ENCODE measurements at regions not wholly inside any gene's neighbourhood (a gene's known extent, or its start where the extent isn't known, plus 50 kb on each side); places are given as distances from the start of the nearest gene placed in this dataset.

DNA sequence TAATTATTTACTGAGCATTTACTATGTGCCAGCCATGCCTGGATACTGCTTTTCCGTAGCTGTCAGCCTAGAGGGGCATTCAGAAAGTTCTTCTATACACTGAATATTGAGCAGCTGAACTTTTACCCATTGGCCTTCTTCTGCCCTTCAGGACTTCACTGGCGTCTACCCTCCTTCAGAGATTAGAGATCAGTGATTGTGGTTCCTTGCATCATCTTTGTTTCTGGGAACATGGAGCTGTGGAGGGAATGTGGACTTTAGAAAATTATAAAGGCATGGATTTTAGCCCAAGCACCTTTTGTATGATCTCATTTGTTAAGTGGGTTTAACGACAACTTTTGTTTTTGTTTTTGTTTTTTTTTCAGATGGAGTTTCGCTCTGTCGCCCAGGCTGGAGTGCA, 58.7 kb upstream of the POU3F1 start:
- Mint-ChIP-seq H3K9me3 (ENCODE audit: unreplicated experiment) (no peaks in the 10 kb centered on the region), H3K27me3 (ENCODE audit: insufficient read depth, unreplicated experiment) (no peaks in the 10 kb centered on the region), H3K4me3 (ENCODE audit: unreplicated experiment) (no peak overlapping the region), H3K4me1 (ENCODE audit: insufficient read depth, unreplicated experiment) (no peaks in the 10 kb centered on the region), H3K36me3 (ENCODE audit: insufficient read depth, unreplicated experiment) (no peaks in the 10 kb centered on the region), H3K27ac (ENCODE audit: low read depth, unreplicated experiment) (no peak overlapping the region)
- DNase-seq (ENCODE audit: unreplicated experiment), result no peak
- BruUV-seq (replicated peaks), result no TSS peak
- intact Hi-C loops (cut with micrococcal nuclease), result no loop called here
- CTCF ChIA-PET, result interaction anchor here (0.6 kb wide), 1 partner anchor 31 kb away, joined by 3 read pairs; no protein-coding TSS in a partner anchor
- POLR2A ChIA-PET, result no interaction called here
- TF ChIP-seq, protein P1, sequence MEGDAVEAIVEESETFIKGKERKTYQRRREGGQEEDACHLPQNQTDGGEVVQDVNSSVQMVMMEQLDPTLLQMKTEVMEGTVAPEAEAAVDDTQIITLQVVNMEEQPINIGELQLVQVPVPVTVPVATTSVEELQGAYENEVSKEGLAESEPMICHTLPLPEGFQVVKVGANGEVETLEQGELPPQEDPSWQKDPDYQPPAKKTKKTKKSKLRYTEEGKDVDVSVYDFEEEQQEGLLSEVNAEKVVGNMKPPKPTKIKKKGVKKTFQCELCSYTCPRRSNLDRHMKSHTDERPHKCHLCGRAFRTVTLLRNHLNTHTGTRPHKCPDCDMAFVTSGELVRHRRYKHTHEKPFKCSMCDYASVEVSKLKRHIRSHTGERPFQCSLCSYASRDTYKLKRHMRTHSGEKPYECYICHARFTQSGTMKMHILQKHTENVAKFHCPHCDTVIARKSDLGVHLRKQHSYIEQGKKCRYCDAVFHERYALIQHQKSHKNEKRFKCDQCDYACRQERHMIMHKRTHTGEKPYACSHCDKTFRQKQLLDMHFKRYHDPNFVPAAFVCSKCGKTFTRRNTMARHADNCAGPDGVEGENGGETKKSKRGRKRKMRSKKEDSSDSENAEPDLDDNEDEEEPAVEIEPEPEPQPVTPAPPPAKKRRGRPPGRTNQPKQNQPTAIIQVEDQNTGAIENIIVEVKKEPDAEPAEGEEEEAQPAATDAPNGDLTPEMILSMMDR (IDR thresholded peaks at IDR 0.05; ENCODE audit: unreplicated experiment), result no peak

DNA sequence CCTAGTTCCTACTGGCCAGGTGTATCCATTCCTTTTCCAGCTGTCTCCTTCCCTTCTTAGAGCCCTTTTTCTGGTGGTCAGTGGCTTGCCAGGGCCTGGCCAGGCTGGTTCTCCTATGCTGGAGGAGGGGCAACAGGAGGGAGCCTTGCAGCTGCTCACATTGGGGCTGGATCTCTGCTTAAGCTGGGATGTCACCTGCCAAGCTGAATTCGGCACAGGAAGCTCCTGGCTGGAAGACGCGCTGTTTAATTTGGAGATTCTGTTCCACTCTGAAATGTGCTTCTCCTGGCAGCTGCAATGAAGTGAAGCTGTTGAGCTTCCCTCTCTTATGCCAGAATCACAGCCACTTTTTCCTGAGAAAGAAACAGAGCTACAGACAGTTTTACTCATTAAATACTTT, 56.0 kb upstream of the POU3F1 start:
- intact Hi-C loops (cut with micrococcal nuclease), result no loop called here
- H3K27ac Mint-ChIP-seq (ENCODE audit: low read depth, unreplicated experiment), result no peak overlapping the region
- H3K27me3 Mint-ChIP-seq (ENCODE audit: insufficient read depth, unreplicated experiment), result no peaks in the 10 kb centered on the region
- BruUV-seq (replicated peaks), result no TSS peak
- no peaks in the 10 kb centered on the region for H3K9me3 Mint-ChIP-seq (ENCODE audit: unreplicated experiment)
- ChIA-PET CTCF (interaction anchor here (0.6 to 1.0 kb wide), 2 partner anchors 50 to 114 kb away, joined by 3 to 4 read pairs; no protein-coding TSS in a partner anchor), POLR2A (interaction anchor here (0.7 kb wide), 1 partner anchor 50 kb away, joined by 3 read pairs; no protein-coding TSS in a partner anchor)
- H3K36me3 Mint-ChIP-seq (ENCODE audit: insufficient read depth, unreplicated experiment), result no peaks in the 10 kb centered on the region
- DNase-seq (ENCODE audit: unreplicated experiment), result no peak
- H3K4me3 Mint-ChIP-seq (ENCODE audit: unreplicated experiment), result no peak overlapping the region
- no peaks in the 10 kb centered on the region for H3K4me1 Mint-ChIP-seq (ENCODE audit: insufficient read depth, unreplicated experiment)
- TF ChIP-seq, protein P1 (IDR thresholded peaks at IDR 0.05; ENCODE audit: unreplicated experiment), result no peak

DNA sequence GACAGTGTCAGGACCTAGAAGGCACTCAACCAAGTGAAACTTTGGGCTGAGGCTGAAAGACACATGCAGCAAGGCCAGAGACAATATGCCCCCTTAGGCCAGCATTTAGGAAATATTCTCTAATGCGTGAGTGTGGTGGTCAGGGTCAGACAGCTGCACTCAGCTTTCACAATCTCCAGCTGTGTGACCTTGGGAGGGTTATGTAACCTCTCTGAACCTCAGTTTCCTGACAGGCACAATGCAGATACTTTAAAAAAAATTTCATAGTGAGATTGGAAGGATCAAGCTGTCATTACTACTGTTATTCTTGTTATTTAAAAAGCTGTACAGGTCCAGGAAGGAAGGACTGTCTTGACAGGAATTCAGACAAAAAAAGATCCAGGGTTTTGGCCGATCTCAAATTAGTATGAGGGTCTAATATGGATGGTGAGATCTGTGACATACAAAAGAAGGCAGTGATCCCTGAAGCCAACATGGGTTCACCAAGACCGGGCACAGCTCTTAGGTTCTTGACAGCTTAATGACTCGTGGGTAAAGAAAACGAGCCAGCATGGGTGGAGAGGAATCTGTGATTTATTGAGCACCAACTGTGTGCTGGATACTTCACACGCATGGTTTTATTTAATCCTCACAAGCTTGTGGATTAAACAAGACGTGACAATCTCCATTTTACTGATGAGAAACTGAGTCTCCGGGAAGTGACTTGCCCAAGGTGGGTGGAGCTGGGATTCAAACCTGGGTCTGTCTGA, 54.6 kb upstream of the POU3F1 start:
- intact Hi-C loops (cut with micrococcal nuclease), result no loop called here
- ChIA-PET CTCF (interaction anchor here (0.5 to 1.0 kb wide), 3 partner anchors 57 to 112 kb away, joined by 3 read pairs; no protein-coding TSS in a partner anchor), POLR2A (interaction anchor here (0.6 to 1.4 kb wide), 3 partner anchors 9 to 585 kb away, joined by 3 to 5 read pairs (median 4); no protein-coding TSS in a partner anchor)
- TF ChIP-seq, protein P1 (IDR thresholded peaks at IDR 0.05; ENCODE audit: unreplicated experiment), result no peak
- no peaks in the 10 kb centered on the region for H3K27me3 Mint-ChIP-seq (ENCODE audit: insufficient read depth, unreplicated experiment)
- H3K4me1 Mint-ChIP-seq (ENCODE audit: insufficient read depth, unreplicated experiment), result no peaks in the 10 kb centered on the region
- no peak for DNase-seq (ENCODE audit: unreplicated experiment)
- no peaks in the 10 kb centered on the region for H3K9me3 Mint-ChIP-seq (ENCODE audit: unreplicated experiment)
- H3K4me3 Mint-ChIP-seq (ENCODE audit: unreplicated experiment), result no peak overlapping the region
- H3K36me3 Mint-ChIP-seq (ENCODE audit: insufficient read depth, unreplicated experiment), result no peaks in the 10 kb centered on the region
- H3K27ac Mint-ChIP-seq (ENCODE audit: low read depth, unreplicated experiment), result no peak overlapping the region
- no TSS peak for BruUV-seq (replicated peaks)

DNA sequence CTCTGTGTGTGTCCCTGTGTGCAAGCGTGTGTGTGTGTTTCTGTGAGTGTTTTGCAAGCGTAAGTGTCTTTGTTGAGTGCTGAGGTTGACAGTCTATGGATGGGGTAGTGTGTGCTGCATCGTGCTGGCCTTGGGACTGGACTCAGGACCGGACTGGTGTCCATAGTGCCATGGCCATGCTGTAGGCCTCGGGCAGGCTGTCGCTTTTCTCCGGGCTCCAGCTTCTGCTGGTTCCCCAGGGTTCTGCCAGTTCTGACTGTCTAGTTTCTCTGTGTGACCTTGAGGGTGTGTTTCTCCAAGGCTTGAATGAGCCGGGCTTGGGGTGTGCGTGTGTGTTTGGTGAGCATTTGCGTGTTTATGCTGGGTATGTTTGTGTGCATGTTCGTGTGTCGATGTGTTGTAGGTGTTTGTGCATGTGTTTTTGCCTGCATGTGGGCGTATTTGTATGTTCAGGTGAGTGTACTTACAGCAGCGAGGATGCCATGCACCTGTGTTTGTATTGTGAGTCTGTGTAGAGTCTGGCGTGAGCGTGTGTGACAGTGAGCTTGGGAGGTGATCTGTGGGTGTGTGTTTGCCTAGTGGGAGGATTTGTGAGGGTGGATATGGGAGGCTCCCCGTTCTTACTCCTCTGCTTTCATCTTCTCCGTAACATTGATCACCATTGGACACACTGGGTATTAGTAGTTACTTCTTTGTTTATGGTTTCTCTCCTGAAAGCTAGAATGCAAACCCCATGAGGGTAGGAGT, 51.7 kb upstream of the POU3F1 start:
- CTCF ChIA-PET, result interaction anchor here (0.7 to 1.7 kb wide), 3 partner anchors 40 to 85 kb away, joined by 3 to 6 read pairs (median 3); no protein-coding TSS in a partner anchor
- Mint-ChIP-seq H3K27ac (ENCODE audit: low read depth, unreplicated experiment) (no peak overlapping the region), H3K9me3 (ENCODE audit: unreplicated experiment) (no peaks in the 10 kb centered on the region), H3K4me1 (ENCODE audit: insufficient read depth, unreplicated experiment) (no peaks in the 10 kb centered on the region), H3K4me3 (ENCODE audit: unreplicated experiment) (no peak overlapping the region), H3K36me3 (ENCODE audit: insufficient read depth, unreplicated experiment) (no peaks in the 10 kb centered on the region), H3K27me3 (ENCODE audit: insufficient read depth, unreplicated experiment) (no peaks in the 10 kb centered on the region)
- BruUV-seq (replicated peaks), result no TSS peak
- DNase-seq (ENCODE audit: unreplicated experiment), result no peak
- POLR2A ChIA-PET, result interaction anchor here (0.6 kb wide), 1 partner anchor 19 kb away, joined by 3 read pairs; no protein-coding TSS in a partner anchor
- TF ChIP-seq, protein P1 (IDR thresholded peaks at IDR 0.05; ENCODE audit: unreplicated experiment), result no peak
- intact Hi-C loops (cut with micrococcal nuclease), result no loop called here
